ENCODE measurements at regions not wholly inside any gene's neighbourhood (a gene's known extent, or its start where the extent isn't known, plus 50 kb on each side); places are given as distances from the start of the nearest gene placed in this dataset.

GRCh38 chr7:32379510-32380112, 110.6 kb downstream of the LSM5 start:
- no peak for TF ChIP-seq CTCF (IDR thresholded peaks at IDR 0.05 in 8 of 11, conservative IDR thresholded peaks at IDR 0.05 in 3 of 11)
- TF ChIP-seq POLR2A (IDR thresholded peaks at IDR 0.05) = no peak
- no peak for TF ChIP-seq POLR2AphosphoS5 (IDR thresholded peaks at IDR 0.05)

Data from spleen (tissue), 7 donors.